GM19025 (cell line): ENCODE measurements at regions not wholly inside any gene's neighbourhood (a gene's known extent, or its start where the extent isn't known, plus 50 kb on each side); places are given as distances from the start of the nearest gene placed in this dataset.
"Not testable (repeated sequence)": the region's sequence is repeated elsewhere in the genome, so short reads cannot be mapped to it uniquely, and the experiment has no call there.

Source experiments
- ATAC-seq: cut with Tn5 transposase; IDR thresholded peaks from one replicate; pipeline ENCODE4 v1.9.1; 2021; ENCODE audit warnings: mild to moderate bottlenecking, low read depth, moderate library complexity; ENCODE audit not compliant: unreplicated experiment

- ATAC-seq, result no peak
Measured at GRCh38 chr13:34700155-34700554, 241.9 kb upstream of the NBEA start.

DNA sequence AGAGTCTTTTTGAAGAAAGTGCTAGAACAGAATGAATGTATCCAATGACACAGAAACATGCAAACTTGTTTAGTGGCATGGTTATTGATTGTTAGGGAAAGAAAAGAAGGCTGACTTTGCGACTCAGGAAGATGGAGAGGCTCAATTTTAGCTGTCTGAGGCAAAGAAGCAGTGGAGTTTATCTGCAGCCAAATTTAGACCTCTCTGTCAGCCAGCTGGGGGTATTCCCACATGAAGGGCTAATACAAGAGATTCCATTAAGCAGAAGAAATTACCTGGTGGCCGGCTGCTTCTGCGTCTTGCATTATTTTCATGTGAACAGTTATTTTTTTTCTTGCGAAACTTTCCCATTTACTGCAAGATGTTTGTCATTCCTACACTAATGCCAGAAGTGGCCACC, 240.2 kb upstream of the NBEA start:
- no peak for ATAC-seq

DNA sequence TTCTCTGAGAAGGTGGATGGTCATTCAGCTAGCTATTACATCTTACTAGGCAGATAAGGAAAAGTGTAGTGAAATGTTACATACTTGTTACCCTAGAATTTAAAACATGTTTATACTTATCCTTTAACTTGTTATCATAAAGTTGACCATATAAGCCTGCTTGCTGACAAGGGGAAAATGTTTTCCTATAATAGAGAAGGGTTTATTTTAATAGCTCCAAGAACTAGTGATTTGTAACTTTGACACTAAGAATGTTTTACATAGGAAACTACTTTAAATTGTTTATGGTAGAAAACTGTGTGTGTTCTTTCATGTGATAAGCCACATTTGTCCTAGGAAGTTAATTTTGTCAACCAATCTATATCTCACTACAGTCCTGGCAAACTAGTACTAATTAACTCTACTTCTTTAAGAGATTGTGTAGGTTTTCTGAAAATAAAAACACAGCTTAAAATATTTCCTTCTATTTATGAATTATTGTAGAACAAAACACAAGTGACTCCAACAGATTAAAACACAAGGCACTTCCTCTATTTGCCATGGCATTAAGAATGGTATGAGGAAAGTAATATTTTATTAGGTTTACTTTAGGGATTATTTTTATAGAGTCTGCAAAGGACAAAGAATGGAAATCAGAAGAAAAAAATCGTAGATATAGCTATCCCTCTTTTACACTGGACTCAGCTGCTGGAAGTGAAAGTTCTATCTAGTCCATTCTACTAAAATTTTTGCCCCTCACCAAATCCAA, 233.3 kb upstream of the NBEA start:
- no peak for ATAC-seq

DNA sequence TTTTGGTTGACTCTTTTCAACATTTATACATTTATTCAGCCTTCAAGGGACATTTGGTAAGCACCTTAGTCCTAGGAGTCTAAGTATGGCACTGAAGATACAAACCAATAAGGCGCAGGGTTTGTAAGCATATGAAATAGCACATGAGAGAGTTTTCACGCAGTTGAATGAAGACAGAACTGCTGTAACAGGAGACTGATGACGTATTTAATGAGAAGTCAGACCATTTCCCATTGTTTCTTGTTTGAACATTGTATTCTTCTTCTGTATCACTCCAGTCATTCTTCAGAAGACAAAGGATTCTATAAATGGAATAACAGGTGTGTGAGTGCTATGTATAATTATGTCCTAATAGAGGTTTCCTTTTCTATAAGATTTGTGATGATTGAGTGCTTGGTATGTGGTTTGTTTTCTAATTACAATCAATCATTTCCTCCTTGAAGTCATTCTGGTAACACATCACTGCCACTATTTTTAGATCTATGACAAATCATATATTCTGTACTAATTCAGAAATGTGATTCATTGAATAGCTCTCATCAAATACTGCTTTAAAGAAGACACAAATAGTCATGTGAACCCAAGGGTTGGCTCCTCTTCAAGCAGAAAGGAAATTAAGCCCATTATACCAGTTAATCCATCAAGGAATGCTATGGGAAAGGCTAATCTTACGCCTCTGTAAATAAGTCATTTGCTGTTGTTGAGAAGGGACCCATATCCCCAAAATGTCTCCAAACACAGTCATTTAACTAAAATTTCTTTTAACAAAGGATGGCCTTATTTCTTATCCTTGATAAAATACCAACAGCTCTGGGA, 222.8 kb upstream of the NBEA start:
- no peak for ATAC-seq

DNA sequence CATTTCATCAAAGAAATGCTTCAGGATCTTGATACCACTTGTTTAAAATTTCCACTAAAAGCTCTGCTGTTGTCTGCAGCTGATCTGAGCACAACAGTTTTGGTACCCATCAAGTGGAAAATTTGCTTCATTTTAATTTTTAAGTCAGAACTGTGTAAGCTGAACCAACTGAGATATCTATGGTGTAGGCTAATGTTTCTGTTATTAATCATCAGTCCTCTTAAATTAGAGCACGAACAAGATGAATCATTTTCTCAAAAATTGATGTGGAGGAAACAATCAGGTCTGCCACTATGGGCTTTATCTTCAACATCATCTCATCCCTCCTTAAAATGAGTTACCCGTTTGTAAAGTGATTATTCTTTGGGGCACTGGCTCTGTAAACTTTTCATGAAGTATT, 221.5 kb upstream of the NBEA start:
- no peak for ATAC-seq

DNA sequence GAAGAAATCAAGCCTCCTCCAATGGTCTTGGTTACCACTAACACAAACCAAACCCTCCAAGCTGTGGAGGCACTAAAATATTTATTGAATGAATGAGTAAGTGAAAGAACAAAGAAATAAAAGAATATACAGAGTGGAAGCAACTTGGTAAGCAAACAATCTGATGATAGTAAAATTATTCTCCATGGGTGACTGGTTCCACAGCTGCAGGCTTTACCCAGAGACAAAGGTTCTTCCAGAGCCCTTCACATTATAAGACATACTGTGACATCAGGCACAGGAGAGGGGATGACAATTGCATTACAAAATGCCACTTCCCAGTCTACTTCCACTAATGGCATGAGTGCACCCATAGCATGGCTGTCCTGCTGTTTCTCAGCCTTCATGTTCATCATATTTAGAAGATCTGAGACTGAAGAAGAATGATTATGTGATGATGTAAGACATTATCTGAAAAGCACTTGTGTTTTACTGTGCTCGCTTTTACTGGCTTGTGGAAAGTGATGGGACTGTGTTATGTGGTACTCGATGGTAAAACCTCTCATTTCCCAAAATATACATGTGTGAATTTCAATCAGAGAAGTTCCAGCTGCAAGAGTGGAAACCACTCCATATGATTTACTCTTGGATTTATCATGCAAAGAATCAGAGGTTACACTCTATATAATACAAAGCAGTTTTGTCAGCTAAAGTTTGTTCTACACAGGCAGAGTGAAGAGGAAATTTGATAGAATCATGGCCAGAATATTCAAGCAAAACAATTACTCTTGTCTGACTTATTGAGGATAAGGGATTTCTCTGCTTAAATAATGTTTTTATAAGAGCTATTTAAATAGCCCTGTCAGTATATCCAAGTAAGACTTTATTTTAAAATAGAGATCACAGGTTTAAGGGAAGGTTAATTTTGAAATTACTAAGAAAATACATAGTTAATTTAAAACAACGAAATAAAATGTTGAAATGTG, 220.2 kb upstream of the NBEA start:
- no peak for ATAC-seq

DNA sequence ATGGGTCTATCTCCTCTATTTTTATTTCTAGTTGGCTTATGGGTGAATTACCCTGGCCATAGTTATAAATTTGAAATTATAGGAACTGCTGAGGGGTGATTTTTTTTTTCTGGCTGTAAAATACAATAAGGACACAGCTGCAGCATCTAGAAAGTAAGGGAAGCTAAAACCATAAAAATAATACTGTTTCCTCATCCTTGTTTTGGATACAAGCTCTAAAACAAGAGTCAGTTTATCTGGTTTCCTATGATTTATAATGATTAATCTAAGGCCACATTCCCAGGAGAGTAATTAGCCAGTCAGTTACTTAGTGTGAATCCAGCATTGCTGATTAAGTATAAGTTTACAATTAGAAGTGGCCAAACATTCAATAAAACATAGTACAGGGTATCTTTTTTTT, 219.1 kb upstream of the NBEA start:
- no peak for ATAC-seq

GRCh38 chr13:34730961-34731360, 211.1 kb upstream of the NBEA start:
- ATAC-seq, result no peak

- no peak for ATAC-seq
Measured at GRCh38 chr13:34731486-34731885, 210.6 kb upstream of the NBEA start.

DNA sequence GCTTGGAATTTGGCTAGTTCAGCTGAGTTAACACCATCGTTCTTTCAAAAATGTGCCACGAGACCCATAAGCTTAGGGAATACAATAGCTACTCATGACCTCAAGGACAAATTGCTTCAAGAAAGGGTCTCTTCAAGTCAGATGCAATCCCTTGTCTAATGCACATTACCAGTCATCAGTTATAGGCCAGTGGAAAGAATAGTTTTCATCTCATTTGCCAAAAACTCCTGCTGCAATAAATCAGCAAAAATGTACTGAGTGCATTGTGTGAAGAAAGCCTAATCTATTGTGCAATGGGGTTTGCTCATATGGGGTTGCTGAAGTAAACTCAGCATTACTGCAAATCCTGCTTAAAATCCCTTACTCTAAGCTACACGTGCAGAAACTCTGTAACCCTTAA, 208.3 kb upstream of the NBEA start:
- no peak for ATAC-seq

DNA sequence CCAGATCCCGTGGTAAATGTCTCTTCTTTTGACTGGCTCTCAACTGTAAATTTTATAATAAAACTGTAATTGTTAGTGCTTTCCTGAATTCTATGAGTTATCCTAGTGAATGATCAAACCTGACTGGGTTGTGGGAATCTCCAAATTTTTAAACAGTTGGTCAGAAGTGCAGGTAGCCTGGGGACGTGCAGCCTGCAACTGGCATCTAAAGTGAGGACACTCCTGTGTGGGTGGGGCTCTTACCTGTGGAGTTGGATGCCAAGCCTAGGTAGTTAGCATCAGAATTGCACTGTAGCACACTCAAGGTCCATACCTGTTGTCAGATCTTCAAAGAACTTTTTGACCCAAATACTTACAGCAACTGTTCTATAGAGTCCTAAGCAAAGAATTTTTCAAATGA, 207.1 kb upstream of the NBEA start:
- no peak for ATAC-seq

DNA sequence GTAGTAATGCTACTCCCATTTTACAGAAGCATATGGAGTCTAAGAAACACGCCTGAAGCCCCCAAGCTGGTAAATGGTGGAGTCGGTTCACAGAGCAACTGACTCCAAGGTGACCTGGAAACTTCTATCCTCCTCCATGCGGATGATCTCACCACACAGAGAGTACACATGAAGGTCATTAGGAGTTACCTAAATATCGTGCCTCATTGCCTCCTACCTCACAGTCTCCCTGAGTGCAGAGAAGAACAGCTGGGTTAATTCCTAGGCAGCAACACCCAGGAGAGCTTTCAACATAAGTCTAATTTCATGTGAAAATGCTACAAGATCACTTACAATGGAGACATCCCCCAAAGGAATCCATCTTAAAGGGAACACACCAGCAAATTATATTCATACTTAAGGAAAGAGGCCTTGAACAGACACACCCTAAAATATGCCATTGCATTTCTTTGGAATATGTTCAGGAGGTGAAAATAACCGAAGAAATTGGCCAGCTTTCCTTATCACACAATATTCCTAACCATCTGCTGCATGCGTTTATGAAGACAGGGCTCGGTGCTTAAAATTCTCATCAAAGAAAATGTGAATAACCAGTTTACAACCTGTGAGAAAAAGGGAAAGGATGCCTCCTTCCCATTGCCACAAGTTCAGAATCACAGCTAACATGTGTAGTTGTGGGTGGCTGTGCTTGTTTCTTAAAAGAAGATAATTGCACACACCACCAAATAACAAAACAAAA, 203.6 kb upstream of the NBEA start:
- ATAC-seq, result no peak

GRCh38 chr13:34747056-34747455, 195.0 kb upstream of the NBEA start:
- ATAC-seq, result not testable (repeated sequence)

GRCh38 chr13:34747507-34747906, 194.6 kb upstream of the NBEA start:
- ATAC-seq, result no peak

GRCh38 chr13:34748073-34748472, 194.0 kb upstream of the NBEA start:
- peak; percentile 46 for ATAC-seq

DNA sequence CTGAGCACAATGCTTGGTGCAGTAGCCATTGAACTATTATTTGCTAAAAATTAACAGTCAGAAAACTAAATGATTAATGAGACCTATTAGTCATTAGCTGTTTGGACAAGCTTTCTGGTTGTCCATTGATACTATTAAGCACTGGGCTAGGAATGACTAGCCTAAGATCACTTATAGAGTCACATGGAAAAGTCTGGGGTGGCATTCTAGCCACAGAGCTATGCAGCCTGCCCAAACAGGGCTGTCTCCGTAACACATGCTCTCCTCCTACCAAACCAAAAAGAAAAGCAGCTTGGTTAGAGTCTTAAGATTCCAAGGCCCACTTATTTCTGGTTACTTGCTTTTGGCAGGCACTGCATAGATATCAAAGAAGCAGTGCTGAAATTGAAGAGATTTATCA, 193.5 kb upstream of the NBEA start:
- ATAC-seq, result peak; percentile 38

DNA sequence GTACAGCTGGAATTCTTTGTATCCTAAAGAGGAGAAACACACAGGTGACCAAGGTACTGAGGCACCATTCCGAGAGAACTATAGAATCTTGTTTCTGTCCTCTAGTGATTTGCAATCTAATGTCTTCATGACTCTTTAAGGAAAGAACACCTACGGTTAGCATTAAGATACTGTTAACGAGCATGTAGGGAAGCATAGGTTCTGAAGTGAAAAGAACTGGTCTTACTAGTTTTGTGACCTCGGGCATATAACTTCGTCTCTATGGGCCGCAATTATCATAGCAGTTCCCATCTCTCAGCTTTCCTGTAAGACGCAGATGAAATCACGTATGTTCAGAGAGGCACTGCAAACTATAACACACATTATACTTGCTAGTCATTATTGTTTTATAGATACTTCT, 193.0 kb upstream of the NBEA start:
- no peak for ATAC-seq

- peak; percentile 41 for ATAC-seq
Measured at GRCh38 chr13:34750078-34750931, 191.8 kb upstream of the NBEA start.

DNA sequence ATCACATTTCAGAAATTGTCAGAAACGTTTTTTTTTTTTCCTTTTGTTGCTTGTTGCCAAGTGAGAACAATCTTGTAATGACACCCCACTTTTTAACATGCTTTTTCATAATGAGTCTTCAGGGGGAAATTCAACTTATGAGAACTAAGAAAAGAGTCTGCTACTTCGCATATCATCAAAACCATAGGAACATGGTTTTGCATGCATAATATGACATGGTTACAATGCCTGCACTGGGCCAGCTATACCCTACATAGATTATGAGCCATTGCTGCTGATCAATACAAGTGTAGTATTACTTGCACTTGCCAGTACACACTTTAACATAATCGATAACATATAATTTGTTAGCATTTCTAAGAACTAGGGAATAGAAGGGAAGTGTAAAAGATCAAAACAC, 191.0 kb upstream of the NBEA start:
- ATAC-seq, result peak; percentile 28
